MCF 10A (cell line): ENCODE measurements at regions not wholly inside any gene's neighbourhood (a gene's known extent, or its start where the extent isn't known, plus 50 kb on each side); places are given as distances from the start of the nearest gene placed in this dataset.

ENCODE experiments used
- BruUV-seq: library from RNA; stranded (reverse); fragments of 400-500 nt; replicated peaks from 2 replicates; lab custom pipeline; 2021; lab: Mats Ljungman, UMichigan
- CTCF ChIA-PET: fragments of 300-600 bp; sonication (Branson Sonifier 250); formaldehyde crosslinking; extraction: SDS; loops from one replicate; lab custom pipeline; 2021; ENCODE audit warnings: antibody characterized with exemption, inconsistent platforms; lab: Yijun Ruan, JAX
- POLR2A ChIA-PET: fragments of 300-600, 350-650 bp; sonication (Branson Sonifier 250); formaldehyde crosslinking; extraction: SDS; loops from one replicate; lab custom pipeline; 2020; ENCODE audit warnings: antibody characterized with exemption, inconsistent platforms; lab: Yijun Ruan, JAX
- DNase-seq: peaks from one replicate; pipeline ENCODE4 v3.0.0-alpha.2; 2018; ENCODE audit not compliant: unreplicated experiment
- H3K27ac Mint-ChIP-seq: one replicate; pipeline ENCODE4 v1.8.0; 2022; ENCODE audit warnings: mild to moderate bottlenecking, low read depth, mixed read lengths; ENCODE audit not compliant: unreplicated experiment
- H3K27me3 Mint-ChIP-seq: one replicate; pipeline ENCODE4 v1.8.0; 2022; ENCODE audit warnings: mixed read lengths; ENCODE audit not compliant: insufficient read depth, unreplicated experiment
- H3K36me3 Mint-ChIP-seq: one replicate; pipeline ENCODE4 v1.8.0; 2022; ENCODE audit warnings: mild to moderate bottlenecking, moderate library complexity, mixed read lengths; ENCODE audit not compliant: insufficient read depth, unreplicated experiment
- H3K4me1 Mint-ChIP-seq: one replicate; pipeline ENCODE4 v1.8.0; 2022; ENCODE audit warnings: mixed read lengths; ENCODE audit not compliant: insufficient read depth, unreplicated experiment
- H3K4me3 Mint-ChIP-seq: one replicate; pipeline ENCODE4 v1.8.0; 2022; ENCODE audit warnings: mild to moderate bottlenecking, moderate library complexity, mixed read lengths; ENCODE audit not compliant: unreplicated experiment
- H3K9me3 Mint-ChIP-seq: one replicate; pipeline ENCODE4 v1.8.0; 2022; ENCODE audit warnings: mixed read lengths; ENCODE audit not compliant: unreplicated experiment
- intact Hi-C: fragments of 100-400 bp; cut with micrococcal nuclease; formaldehyde crosslinking; loops from 2 replicates; pipeline ENCODE4 v1.14.1; 2022
- TF ChIP-seq, protein P1 (sequence below): fragments of 200-600 bp; IDR thresholded peaks from one replicate; pipeline ENCODE4 v1.8.0; 2022; ENCODE audit warnings: antibody characterized with exemption, mild to moderate bottlenecking; ENCODE audit not compliant: unreplicated experiment

DNA sequence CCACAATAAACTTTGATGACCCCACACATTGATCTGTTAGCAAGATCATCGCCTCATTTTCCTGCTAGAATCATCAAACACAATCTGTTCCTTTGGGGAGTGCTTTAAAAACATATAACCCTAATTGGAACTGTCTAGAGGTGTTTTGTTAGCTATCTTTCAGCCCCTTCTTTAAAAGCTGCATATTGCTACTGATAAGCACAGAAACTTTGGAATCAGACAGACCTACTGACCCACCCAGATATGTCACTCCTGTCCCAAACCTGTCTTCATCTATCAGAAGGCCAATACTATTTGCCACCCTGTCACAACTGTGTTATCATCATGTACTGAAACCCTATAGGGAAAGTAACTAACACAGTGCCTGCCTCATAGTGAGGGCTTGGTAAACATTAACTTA lies 172.4 kb upstream of the SASH1 start:
- CTCF ChIA-PET = interaction anchor here (0.6 to 2.1 kb wide), 4 partner anchors 502 to 787 kb away, joined by 3 to 8 read pairs (median 3); no protein-coding TSS in a partner anchor
- Mint-ChIP-seq H3K4me1 (no peaks in the 10 kb centered on the region), H3K9me3 (no peaks in the 10 kb centered on the region), H3K36me3 (no peaks in the 10 kb centered on the region), H3K27me3 (no peaks in the 10 kb centered on the region), H3K4me3 (no peak overlapping the region), H3K27ac (no peak overlapping the region)
- intact Hi-C loops = no loop called here
- DNase-seq = no peak
- POLR2A ChIA-PET = no interaction called here
- TF ChIP-seq, protein P1, sequence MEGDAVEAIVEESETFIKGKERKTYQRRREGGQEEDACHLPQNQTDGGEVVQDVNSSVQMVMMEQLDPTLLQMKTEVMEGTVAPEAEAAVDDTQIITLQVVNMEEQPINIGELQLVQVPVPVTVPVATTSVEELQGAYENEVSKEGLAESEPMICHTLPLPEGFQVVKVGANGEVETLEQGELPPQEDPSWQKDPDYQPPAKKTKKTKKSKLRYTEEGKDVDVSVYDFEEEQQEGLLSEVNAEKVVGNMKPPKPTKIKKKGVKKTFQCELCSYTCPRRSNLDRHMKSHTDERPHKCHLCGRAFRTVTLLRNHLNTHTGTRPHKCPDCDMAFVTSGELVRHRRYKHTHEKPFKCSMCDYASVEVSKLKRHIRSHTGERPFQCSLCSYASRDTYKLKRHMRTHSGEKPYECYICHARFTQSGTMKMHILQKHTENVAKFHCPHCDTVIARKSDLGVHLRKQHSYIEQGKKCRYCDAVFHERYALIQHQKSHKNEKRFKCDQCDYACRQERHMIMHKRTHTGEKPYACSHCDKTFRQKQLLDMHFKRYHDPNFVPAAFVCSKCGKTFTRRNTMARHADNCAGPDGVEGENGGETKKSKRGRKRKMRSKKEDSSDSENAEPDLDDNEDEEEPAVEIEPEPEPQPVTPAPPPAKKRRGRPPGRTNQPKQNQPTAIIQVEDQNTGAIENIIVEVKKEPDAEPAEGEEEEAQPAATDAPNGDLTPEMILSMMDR = no peak
- BruUV-seq = no TSS peak

DNA sequence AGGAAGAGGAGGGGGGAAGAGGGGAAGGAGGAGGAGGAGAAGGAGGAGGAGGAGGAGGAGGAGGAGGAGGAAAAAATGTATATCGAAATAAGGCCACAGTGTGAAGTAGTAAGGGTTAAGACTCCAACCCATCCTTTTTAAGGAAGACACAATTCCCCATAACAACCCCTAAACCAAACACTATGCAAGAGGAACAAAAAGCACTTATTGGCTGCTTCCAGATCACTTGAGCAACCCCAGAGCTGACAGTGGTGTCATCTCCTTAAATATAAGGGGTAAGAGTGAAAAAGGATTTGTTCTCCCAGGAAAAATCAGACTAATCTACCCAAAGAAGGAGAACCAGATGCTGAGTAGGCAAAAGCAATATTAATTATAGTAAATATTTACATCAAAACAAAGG lies 169.1 kb upstream of the SASH1 start:
- no peak for DNase-seq
- no TSS peak for BruUV-seq
- Mint-ChIP-seq H3K27me3 (no peaks in the 10 kb centered on the region), H3K9me3 (no peaks in the 10 kb centered on the region), H3K36me3 (no peaks in the 10 kb centered on the region), H3K4me3 (no peak overlapping the region), H3K4me1 (no peaks in the 10 kb centered on the region), H3K27ac (no peak overlapping the region)
- ChIA-PET CTCF (interaction anchor here (0.6 to 2.5 kb wide), 6 partner anchors 55 to 788 kb away, joined by 3 to 13 read pairs (median 4); no protein-coding TSS in a partner anchor), POLR2A (no interaction called here)
- TF ChIP-seq, protein P1 = no peak
- intact Hi-C loops = no loop called here

DNA sequence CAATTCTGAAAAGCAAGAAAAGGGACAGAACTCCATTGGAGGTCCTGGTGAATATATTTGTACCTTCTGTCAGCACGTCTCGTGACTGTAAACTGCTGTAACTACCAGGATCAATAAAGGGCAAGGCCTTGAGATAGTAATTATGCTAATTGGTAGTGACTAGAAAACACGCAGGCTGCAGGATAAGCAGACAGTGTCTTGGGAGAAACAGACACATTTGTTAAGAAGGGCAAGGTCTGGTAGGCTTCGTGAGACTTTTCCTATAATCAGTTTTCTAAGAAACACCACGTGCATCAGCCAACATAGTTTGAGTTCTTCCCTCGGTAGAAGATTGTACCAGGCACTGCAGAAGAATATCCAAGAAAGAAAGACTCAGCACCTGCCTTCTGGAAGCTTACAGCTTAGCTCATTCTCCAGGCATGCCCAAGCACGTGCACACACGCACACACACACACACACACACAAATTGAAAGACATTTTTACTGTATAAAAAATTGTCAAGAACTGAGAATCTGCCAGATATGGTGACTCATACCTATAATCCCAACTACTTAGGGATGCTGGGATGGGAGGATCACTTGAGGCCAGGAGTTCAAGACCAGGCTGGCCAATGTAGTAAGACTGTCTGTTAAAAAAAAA lies 167.0 kb upstream of the SASH1 start:
- ChIA-PET POLR2A (interaction anchor here (0.8 to 2.6 kb wide), 4 partner anchors 16 to 168 kb away, joined by 3 to 22 read pairs (median 8); no protein-coding TSS in a partner anchor), CTCF (interaction anchor here (0.7 to 3.7 kb wide), 11 partner anchors 10 to 669 kb away, joined by 3 to 258 read pairs (median 19); no protein-coding TSS in a partner anchor)
- no TSS peak for BruUV-seq
- intact Hi-C loops = loop anchor here (5.0 kb wide), 1 partner anchor 167 kb away; the partner anchor contains the start of gene SASH1
- Mint-ChIP-seq H3K27me3 (no peaks in the 10 kb centered on the region), H3K27ac (no peak overlapping the region), H3K4me3 (no peak overlapping the region), H3K36me3 (no peaks in the 10 kb centered on the region), H3K4me1 (no peaks in the 10 kb centered on the region), H3K9me3 (no peaks in the 10 kb centered on the region)
- peak; percentile 27 for DNase-seq
- TF ChIP-seq, protein P1 = no peak

DNA sequence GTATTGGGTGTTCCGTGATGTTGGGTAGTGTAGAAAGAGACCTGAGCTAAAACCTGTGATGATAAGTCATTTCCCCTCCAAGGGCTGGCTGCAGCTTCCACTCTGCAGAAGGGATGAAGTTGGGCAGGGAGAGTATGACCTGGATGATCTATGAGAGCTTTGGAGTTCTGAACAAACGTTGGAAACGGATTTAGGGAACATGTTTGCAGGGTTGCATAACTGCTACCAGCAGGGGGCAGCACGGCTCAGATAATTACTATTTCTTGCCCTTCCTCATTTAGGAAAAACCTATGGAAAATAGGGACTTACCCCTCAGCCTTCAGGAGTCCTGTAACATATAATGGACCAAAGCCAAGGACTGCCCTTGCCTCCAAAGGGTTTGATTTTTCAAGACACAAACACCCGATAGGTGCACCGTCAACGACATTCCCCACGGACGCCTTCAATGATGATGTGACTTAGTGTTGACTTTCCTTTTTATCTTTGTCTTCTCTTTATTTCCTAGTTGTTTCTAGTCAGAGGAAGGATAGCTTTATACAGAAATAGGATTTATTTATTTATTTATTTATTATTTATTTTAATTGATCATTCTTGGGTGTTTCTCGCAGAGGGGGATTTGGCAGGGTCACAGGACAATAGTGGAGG lies 164.9 kb upstream of the SASH1 start:
- ChIA-PET POLR2A (interaction anchor here (0.7 to 2.6 kb wide), 11 partner anchors 9 to 1285 kb away, joined by 3 to 22 read pairs (median 4); partner anchors contain the start of gene SASH1), CTCF (interaction anchor here (0.6 to 3.7 kb wide), 57 partner anchors 8 to 804 kb away, joined by 3 to 258 read pairs (median 4); no protein-coding TSS in a partner anchor)
- TF ChIP-seq, protein P1 = peak; percentile 76
- no peak overlapping the region for H3K4me3 Mint-ChIP-seq
- H3K9me3 Mint-ChIP-seq = no peaks in the 10 kb centered on the region
- DNase-seq = peak; percentile 72
- H3K36me3 Mint-ChIP-seq = no peaks in the 10 kb centered on the region
- H3K27me3 Mint-ChIP-seq = no peaks in the 10 kb centered on the region
- H3K27ac Mint-ChIP-seq = no peak overlapping the region
- H3K4me1 Mint-ChIP-seq = no peaks in the 10 kb centered on the region
- intact Hi-C loops = loop anchor here (1.0 to 5.0 kb wide), 3 partner anchors 74 to 287 kb away; partner anchors contain the start of gene SASH1
- BruUV-seq = no TSS peak
